ENCODE measurements at regions not wholly inside any gene's neighbourhood (a gene's known extent, or its start where the extent isn't known, plus 50 kb on each side); places are given as distances from the start of the nearest gene placed in this dataset.

- TF ChIP-seq CREB5 (CRISPR knock-in tag; IDR thresholded peaks at IDR 0.05; ENCODE audit: low read depth): no peak
- TF ChIP-seq TOX (CRISPR knock-in tag; IDR thresholded peaks at IDR 0.05; ENCODE audit: borderline replicate concordance): no peak
- TF ChIP-seq ISL1 (CRISPR knock-in tag; IDR thresholded peaks at IDR 0.05): no peak
- no peak for TF ChIP-seq ARNTL (CRISPR knock-in tag; IDR thresholded peaks at IDR 0.05; ENCODE audit: borderline replicate concordance, low read depth)
- TF ChIP-seq ZC3H10 (CRISPR knock-in tag; IDR thresholded peaks at IDR 0.05): no peak
- TF ChIP-seq PPARA (CRISPR knock-in tag; IDR thresholded peaks at IDR 0.05; ENCODE audit: borderline replicate concordance): no peak
- TF ChIP-seq TSHZ2 (CRISPR knock-in tag; IDR thresholded peaks at IDR 0.05): no peak
- TF ChIP-seq SNAI2 (CRISPR knock-in tag; IDR thresholded peaks at IDR 0.05): no peak
- no peak for TF ChIP-seq ZNF565 (CRISPR knock-in tag; conservative IDR thresholded peaks at IDR 0.05; ENCODE audit: low read depth)
- TF ChIP-seq PATZ1 (CRISPR knock-in tag; IDR thresholded peaks at IDR 0.05; ENCODE audit: borderline replicate concordance): no peak
These were observed 97.2 kb upstream of the SEMA3A start for GRCh38 chr7:84291756-84292155.
